HEK293 (cell line): ENCODE measurements at regions not wholly inside any gene's neighbourhood (a gene's known extent, or its start where the extent isn't known, plus 50 kb on each side); places are given as distances from the start of the nearest gene placed in this dataset.

Source experiments
- CTCF ChIA-PET: fragments of 350-600 bp; formaldehyde crosslinking; extraction: SDS; loops from one replicate; lab custom pipeline; 2021; ENCODE audit warnings: antibody characterized with exemption; lab: Yijun Ruan, JAX
- POLR2A ChIA-PET: fragments of 300-600 bp; formaldehyde crosslinking; extraction: SDS; loops from one replicate; lab custom pipeline; 2020; ENCODE audit warnings: antibody characterized with exemption, inconsistent platforms; lab: Yijun Ruan, JAX
- H3K27ac ChIP-seq: fragments of 200-500 bp; sonication (Bioruptor generic); 2 replicates; pipeline ENCODE4 v1.5.1; 2014; ENCODE audit warnings: low read depth, low read length, control low read depth, inconsistent platforms; ENCODE audit errors: extremely low read depth
- H3K36me3 ChIP-seq, 2 experiments: fragments of 200-500 bp in 1 of 2; sonication (Bioruptor generic) in 1 of 2; 1 replicate in 1 of 2; 2 replicates in 1 of 2; pipeline ENCODE4 v1.5.1; 2014 to 2017; ENCODE audit warnings: inconsistent platforms in 2 of 2, low read length in 2 of 2; ENCODE audit not compliant: control insufficient read depth in 2 of 2, insufficient read depth in 1 of 2
- H3K4me1 ChIP-seq: fragments of 200-500 bp; sonication (Bioruptor generic); 2 replicates; pipeline ENCODE4 v1.5.1; 2014; ENCODE audit warnings: mild to moderate bottlenecking, low read length, inconsistent platforms; ENCODE audit not compliant: control insufficient read depth, insufficient read depth
- H3K4me3 ChIP-seq: 2 replicates; pipeline ENCODE4 v1.5.1; 2011; ENCODE audit warnings: low read depth, mild to moderate bottlenecking, control low read depth, low read length, moderate library complexity
- H3K9me3 ChIP-seq: fragments of 200-500 bp; sonication (Bioruptor generic); 2 replicates; pipeline ENCODE4 v1.5.1; 2014; ENCODE audit warnings: low read depth, low read length, inconsistent platforms; ENCODE audit not compliant: control insufficient read depth, insufficient read depth
- GLI4 ChIP-seq: fragments of 450-650 bp; formaldehyde crosslinking; IDR thresholded peaks from 2 replicates; pipeline ENCODE4 v1.5.1; 2016; ENCODE audit warnings: missing biosample characterization, missing genetic modification characterization
- MEIS1 ChIP-seq: sonication (generic); formaldehyde crosslinking; IDR thresholded peaks from 2 replicates; pipeline ENCODE4 v1.8.1; 2022; ENCODE audit warnings: missing genetic modification reagents, mild to moderate bottlenecking, borderline replicate concordance
- MZF1 ChIP-seq: fragments of 450-650 bp; formaldehyde crosslinking; IDR thresholded peaks from 2 replicates; pipeline ENCODE4 v1.5.1; 2017; ENCODE audit warnings: missing biosample characterization, missing genetic modification characterization, borderline replicate concordance
- SALL2 ChIP-seq: fragments of 450-650 bp; formaldehyde crosslinking; IDR thresholded peaks from 2 replicates; pipeline ENCODE4 v1.5.0; 2017; ENCODE audit warnings: missing biosample characterization, mild to moderate bottlenecking, missing genetic modification characterization, borderline replicate concordance
- SETDB1 ChIP-seq: IDR thresholded peaks from one replicate; pipeline ENCODE4 v1.6.1; 2017; ENCODE audit warnings: mild to moderate bottlenecking, low read length, moderate library complexity, mixed read lengths; ENCODE audit not compliant: insufficient read length
- TRIM28 ChIP-seq: IDR thresholded peaks from 2 replicates; pipeline ENCODE4 v1.6.1; 2011; ENCODE audit warnings: low read length, control low read depth, borderline replicate concordance
- ZBTB10 ChIP-seq: fragments of 450-650 bp; formaldehyde crosslinking; IDR thresholded peaks from 2 replicates; pipeline ENCODE4 v1.5.1; 2016; ENCODE audit warnings: missing biosample characterization, missing genetic modification characterization
- ZNF23 ChIP-seq: fragments of 450-650 bp; formaldehyde crosslinking; IDR thresholded peaks from 2 replicates; pipeline ENCODE4 v1.5.1; 2016; ENCODE audit warnings: missing biosample characterization, missing genetic modification characterization, borderline replicate concordance
- ZNF426 ChIP-seq: fragments of 450-650 bp; formaldehyde crosslinking; IDR thresholded peaks from 2 replicates; pipeline ENCODE4 v1.5.1; 2017; ENCODE audit warnings: missing biosample characterization, missing genetic modification characterization, mild to moderate bottlenecking, inconsistent platforms, moderate library complexity
- ZNF449 ChIP-seq: fragments of 450-650 bp; formaldehyde crosslinking; IDR thresholded peaks from 2 replicates; pipeline ENCODE4 v1.5.1; 2017; ENCODE audit warnings: missing biosample characterization, mild to moderate bottlenecking, missing genetic modification characterization, moderate library complexity
- ZNF514 ChIP-seq: fragments of 450-650 bp; formaldehyde crosslinking; IDR thresholded peaks from 2 replicates; pipeline ENCODE4 v1.5.1; 2016; ENCODE audit warnings: missing biosample characterization, missing genetic modification characterization
- ZNF549 ChIP-seq: fragments of 450-650 bp; IDR thresholded peaks from 2 replicates; pipeline ENCODE4 v1.5.1; 2018; ENCODE audit warnings: missing biosample characterization, missing genetic modification characterization, mild to moderate bottlenecking, inconsistent platforms, moderate library complexity
- ZNF785 ChIP-seq: fragments of 450-650 bp; formaldehyde crosslinking; IDR thresholded peaks from 2 replicates; pipeline ENCODE4 v1.5.1; 2016; ENCODE audit warnings: missing biosample characterization, missing genetic modification characterization
- ZNF843 ChIP-seq: fragments of 450-650 bp; formaldehyde crosslinking; IDR thresholded peaks from 2 replicates; pipeline ENCODE4 v1.5.1; 2016; ENCODE audit warnings: missing biosample characterization, missing genetic modification characterization
- ZSCAN23 ChIP-seq: fragments of 450-650 bp; formaldehyde crosslinking; IDR thresholded peaks from 2 replicates; pipeline ENCODE4 v1.5.1; 2016; ENCODE audit warnings: missing biosample characterization, missing genetic modification characterization
- TF ChIP-seq, protein P1 (sequence below): fragments of 450-650 bp; formaldehyde crosslinking; IDR thresholded peaks from 2 replicates; pipeline ENCODE4 v1.5.1; 2017; ENCODE audit warnings: missing biosample characterization, missing genetic modification characterization
- TF ChIP-seq, protein P2 (sequence below): fragments of 450-650 bp; formaldehyde crosslinking; IDR thresholded peaks from 2 replicates; pipeline ENCODE4 v1.5.1; 2016; ENCODE audit warnings: missing biosample characterization, missing genetic modification characterization
- TF ChIP-seq, protein P3 (sequence below): fragments of 450-650 bp; formaldehyde crosslinking; IDR thresholded peaks from 2 replicates; pipeline ENCODE4 v1.5.1; 2017; ENCODE audit warnings: missing biosample characterization, missing genetic modification characterization

GRCh38 chr13:62206165-62206564 lies 790.5 kb upstream of the PCDH20 start:
- Histone ChIP-seq H3K9me3 (no peaks in the 10 kb centered on the region), H3K36me3 (no peaks in the 10 kb centered on the region), H3K27ac (no peak overlapping the region), H3K4me3 (no peak overlapping the region), H3K4me1 (no peaks in the 10 kb centered on the region)
- ChIA-PET CTCF (no interaction called here), POLR2A (no interaction called here)
- no peak for TF ChIP-seq ZNF426
- TF ChIP-seq ZBTB10: no peak
- TF ChIP-seq ZNF514 (tag by site-specific recombination): no peak
- no peak for TF ChIP-seq ZNF843 (tag by site-specific recombination)
- no peak for TF ChIP-seq ZNF785 (tag by site-specific recombination)
- TF ChIP-seq GLI4 (tag by site-specific recombination): no peak
- TF ChIP-seq SALL2 (tag by site-specific recombination): no peak
- TF ChIP-seq MZF1 (tag by site-specific recombination): no peak
- TF ChIP-seq, protein P1, sequence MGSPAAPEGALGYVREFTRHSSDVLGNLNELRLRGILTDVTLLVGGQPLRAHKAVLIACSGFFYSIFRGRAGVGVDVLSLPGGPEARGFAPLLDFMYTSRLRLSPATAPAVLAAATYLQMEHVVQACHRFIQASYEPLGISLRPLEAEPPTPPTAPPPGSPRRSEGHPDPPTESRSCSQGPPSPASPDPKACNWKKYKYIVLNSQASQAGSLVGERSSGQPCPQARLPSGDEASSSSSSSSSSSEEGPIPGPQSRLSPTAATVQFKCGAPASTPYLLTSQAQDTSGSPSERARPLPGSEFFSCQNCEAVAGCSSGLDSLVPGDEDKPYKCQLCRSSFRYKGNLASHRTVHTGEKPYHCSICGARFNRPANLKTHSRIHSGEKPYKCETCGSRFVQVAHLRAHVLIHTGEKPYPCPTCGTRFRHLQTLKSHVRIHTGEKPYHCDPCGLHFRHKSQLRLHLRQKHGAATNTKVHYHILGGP (tag by site-specific recombination): no peak
- TF ChIP-seq, protein P2, sequence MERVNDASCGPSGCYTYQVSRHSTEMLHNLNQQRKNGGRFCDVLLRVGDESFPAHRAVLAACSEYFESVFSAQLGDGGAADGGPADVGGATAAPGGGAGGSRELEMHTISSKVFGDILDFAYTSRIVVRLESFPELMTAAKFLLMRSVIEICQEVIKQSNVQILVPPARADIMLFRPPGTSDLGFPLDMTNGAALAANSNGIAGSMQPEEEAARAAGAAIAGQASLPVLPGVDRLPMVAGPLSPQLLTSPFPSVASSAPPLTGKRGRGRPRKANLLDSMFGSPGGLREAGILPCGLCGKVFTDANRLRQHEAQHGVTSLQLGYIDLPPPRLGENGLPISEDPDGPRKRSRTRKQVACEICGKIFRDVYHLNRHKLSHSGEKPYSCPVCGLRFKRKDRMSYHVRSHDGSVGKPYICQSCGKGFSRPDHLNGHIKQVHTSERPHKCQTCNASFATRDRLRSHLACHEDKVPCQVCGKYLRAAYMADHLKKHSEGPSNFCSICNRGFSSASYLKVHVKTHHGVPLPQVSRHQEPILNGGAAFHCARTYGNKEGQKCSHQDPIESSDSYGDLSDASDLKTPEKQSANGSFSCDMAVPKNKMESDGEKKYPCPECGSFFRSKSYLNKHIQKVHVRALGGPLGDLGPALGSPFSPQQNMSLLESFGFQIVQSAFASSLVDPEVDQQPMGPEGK (tag by site-specific recombination): no peak
- TF ChIP-seq ZNF449: no peak
- TF ChIP-seq ZNF23 (tag by site-specific recombination): no peak
- no peak for TF ChIP-seq ZNF549 (tag by site-specific recombination)
- TF ChIP-seq TRIM28: no peak
- TF ChIP-seq, protein P3, sequence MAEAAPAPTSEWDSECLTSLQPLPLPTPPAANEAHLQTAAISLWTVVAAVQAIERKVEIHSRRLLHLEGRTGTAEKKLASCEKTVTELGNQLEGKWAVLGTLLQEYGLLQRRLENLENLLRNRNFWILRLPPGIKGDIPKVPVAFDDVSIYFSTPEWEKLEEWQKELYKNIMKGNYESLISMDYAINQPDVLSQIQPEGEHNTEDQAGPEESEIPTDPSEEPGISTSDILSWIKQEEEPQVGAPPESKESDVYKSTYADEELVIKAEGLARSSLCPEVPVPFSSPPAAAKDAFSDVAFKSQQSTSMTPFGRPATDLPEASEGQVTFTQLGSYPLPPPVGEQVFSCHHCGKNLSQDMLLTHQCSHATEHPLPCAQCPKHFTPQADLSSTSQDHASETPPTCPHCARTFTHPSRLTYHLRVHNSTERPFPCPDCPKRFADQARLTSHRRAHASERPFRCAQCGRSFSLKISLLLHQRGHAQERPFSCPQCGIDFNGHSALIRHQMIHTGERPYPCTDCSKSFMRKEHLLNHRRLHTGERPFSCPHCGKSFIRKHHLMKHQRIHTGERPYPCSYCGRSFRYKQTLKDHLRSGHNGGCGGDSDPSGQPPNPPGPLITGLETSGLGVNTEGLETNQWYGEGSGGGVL: no peak
- no peak for TF ChIP-seq MEIS1 (CRISPR knock-in tag)
- no peak for TF ChIP-seq ZSCAN23 (tag by site-specific recombination)
- no peak for TF ChIP-seq SETDB1
